ENCODE measurements at regions not wholly inside any gene's neighbourhood (a gene's known extent, or its start where the extent isn't known, plus 50 kb on each side); places are given as distances from the start of the nearest gene placed in this dataset.
"Not testable (repeated sequence)": the region's sequence is repeated elsewhere in the genome, so short reads cannot be mapped to it uniquely, and the experiment has no call there.

DNA sequence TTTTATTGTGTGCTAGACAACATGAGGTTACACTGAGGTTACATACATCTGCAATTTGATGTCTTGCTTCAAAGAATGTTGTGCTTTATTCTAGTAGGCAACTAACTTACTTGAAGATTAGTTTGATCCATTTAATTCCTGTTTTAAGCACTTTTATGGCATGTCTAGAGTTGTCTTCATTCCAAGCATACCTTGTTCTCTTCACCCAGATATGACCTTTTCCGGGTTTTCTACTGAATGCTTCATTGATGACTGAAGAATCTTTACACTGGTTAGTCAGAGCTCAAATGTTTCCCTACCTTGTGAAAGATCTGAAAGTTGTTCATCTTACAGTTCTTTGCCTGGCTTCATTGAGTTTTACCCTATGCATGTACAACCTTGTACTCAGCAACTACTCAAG, 274.0 kb upstream of the KITLG start:
- Histone ChIP-seq H3K4me3 (no peak overlapping the region), H3K36me3 (no peaks in the 10 kb centered on the region), H3K27me3 (no peaks in the 10 kb centered on the region), H3K4me1 (ENCODE audit: insufficient read depth) (no peaks in the 10 kb centered on the region), H3K9me3 (no peaks in the 10 kb centered on the region), H3K27ac (no peak overlapping the region)
- WGBS, 3 donors: 50 to 58% (median 56%) methylated on average over 1 of the region's 1 CpG
- TF ChIP-seq, protein P1, sequence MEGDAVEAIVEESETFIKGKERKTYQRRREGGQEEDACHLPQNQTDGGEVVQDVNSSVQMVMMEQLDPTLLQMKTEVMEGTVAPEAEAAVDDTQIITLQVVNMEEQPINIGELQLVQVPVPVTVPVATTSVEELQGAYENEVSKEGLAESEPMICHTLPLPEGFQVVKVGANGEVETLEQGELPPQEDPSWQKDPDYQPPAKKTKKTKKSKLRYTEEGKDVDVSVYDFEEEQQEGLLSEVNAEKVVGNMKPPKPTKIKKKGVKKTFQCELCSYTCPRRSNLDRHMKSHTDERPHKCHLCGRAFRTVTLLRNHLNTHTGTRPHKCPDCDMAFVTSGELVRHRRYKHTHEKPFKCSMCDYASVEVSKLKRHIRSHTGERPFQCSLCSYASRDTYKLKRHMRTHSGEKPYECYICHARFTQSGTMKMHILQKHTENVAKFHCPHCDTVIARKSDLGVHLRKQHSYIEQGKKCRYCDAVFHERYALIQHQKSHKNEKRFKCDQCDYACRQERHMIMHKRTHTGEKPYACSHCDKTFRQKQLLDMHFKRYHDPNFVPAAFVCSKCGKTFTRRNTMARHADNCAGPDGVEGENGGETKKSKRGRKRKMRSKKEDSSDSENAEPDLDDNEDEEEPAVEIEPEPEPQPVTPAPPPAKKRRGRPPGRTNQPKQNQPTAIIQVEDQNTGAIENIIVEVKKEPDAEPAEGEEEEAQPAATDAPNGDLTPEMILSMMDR (IDR thresholded peaks at IDR 0.05): no peak
- TF ChIP-seq POLR2A (IDR thresholded peaks at IDR 0.05) (no peak), EP300 (IDR thresholded peaks at IDR 0.05) (no peak)
- no peak for DNase-seq
- intact Hi-C loops (cut with DNase I): no loop called here

DNA sequence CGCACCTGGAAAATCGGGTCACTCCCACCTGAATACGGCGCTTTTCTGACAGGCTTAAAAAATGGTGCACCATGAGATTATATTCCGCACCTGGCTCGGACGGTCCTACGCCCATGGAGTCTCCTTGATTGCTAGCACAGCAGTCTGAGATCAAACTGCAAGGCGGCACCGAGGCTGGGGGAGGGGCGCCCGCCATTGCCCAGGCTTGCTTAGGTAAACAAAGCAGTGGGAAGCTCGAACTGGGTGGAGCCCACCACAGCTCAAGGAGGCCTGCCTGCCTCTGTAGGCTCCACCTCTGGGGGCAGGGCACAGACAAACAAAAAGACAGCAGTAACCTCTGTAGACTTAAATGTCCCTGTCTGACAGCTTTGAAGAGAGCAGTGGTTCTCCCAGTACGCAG, 267.0 kb upstream of the KITLG start:
- H3K4me1 ChIP-seq (ENCODE audit: insufficient read depth); intact Hi-C loops (cut with DNase I); H3K9me3 ChIP-seq; H3K27me3 ChIP-seq; DNase-seq; H3K36me3 ChIP-seq; H3K4me3 ChIP-seq; H3K27ac ChIP-seq: not testable (repeated sequence)
- 85 to 95% (median 88%) methylated on average over 12 to 13 of the region's 14 CpGs for WGBS, 3 donors

DNA sequence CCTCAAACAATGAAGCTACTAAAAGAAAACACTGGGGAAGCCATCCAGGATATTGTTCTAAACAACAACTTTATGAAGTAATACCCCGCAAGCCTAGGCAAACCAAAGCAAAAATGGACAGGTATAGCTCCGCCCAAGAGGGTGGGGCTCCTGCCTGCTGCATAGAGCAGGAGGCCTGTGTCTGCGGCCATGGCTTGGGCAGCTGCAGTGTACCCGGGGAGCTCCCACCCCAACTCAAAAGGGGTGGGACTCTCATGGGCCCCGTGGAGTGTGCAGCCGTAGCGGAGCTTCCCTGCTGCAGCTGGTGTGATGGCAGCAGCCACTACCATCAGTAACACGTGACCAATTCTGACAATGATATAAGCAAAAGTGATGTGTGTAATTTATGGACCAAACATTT, 264.2 kb upstream of the KITLG start:
- Histone ChIP-seq H3K36me3 (no peaks in the 10 kb centered on the region), H3K4me1 (ENCODE audit: insufficient read depth) (no peaks in the 10 kb centered on the region), H3K27ac (no peak overlapping the region), H3K9me3 (no peaks in the 10 kb centered on the region), H3K27me3 (no peaks in the 10 kb centered on the region), H3K4me3 (no peak overlapping the region)
- TF ChIP-seq, protein P1 (IDR thresholded peaks at IDR 0.05): no peak
- TF ChIP-seq POLR2A (IDR thresholded peaks at IDR 0.05) (no peak), EP300 (IDR thresholded peaks at IDR 0.05) (no peak)
- WGBS, 3 donors: 84 to 92% (median 91%) methylated on average over 8 of the region's 8 CpGs
- DNase-seq: no peak
- intact Hi-C loops (cut with DNase I): no loop called here

DNA sequence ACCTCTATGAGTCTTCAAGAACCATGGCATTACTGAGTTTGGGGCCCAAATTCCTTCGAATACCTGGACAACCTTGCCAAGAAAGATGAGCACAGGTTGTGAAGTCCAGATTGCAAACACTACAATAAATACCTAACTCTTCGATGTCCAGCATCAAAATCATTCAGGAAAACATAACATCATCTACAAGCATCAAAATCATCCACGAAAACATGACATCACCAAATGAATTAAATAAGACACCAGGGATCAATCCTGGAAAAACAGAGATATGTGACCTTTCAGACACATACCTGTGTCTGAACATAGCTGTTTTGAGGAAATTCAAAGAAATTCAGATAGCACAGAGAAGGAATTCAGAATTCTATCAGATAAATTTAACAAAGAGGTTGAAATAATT, 262.0 kb upstream of the KITLG start:
- no peaks in the 10 kb centered on the region for H3K9me3 ChIP-seq
- intact Hi-C loops (cut with DNase I): no loop called here
- TF ChIP-seq POLR2A (IDR thresholded peaks at IDR 0.05) (no peak), EP300 (IDR thresholded peaks at IDR 0.05) (no peak)
- TF ChIP-seq, protein P1 (IDR thresholded peaks at IDR 0.05): no peak
- no peak overlapping the region for H3K27ac ChIP-seq
- no peaks in the 10 kb centered on the region for H3K36me3 ChIP-seq
- no peak overlapping the region for H3K4me3 ChIP-seq
- no peak for DNase-seq
- H3K27me3 ChIP-seq: no peaks in the 10 kb centered on the region
- WGBS, 3 donors: 92% methylated on average over 3 of the region's 3 CpGs
- H3K4me1 ChIP-seq (ENCODE audit: insufficient read depth): no peaks in the 10 kb centered on the region

DNA sequence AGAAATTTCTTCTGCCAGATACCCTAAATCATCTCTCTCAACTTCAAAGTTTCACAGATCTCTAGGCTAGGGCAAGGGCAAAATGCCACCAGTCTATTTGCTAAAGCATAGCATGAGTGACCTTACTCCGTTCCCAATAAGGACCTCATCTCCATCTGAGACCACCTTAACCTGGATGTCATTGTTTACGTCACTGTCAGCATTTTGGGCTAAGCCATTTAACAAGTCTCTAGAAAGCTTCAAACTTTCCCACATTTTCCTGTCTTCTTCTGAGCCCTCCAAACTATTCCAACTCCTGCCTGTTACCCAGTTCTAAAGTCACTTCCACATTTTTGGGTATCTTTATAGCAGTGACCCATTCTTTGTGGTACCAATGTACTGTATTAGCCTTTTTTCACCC, 259.2 kb upstream of the KITLG start:
- WGBS, 3 donors: 88 to 95% (median 91%) methylated on average over 2 of the region's 2 CpGs
- Histone ChIP-seq H3K27ac (no peak overlapping the region), H3K4me1 (ENCODE audit: insufficient read depth) (no peaks in the 10 kb centered on the region), H3K9me3 (no peaks in the 10 kb centered on the region), H3K27me3 (no peaks in the 10 kb centered on the region), H3K4me3 (no peak overlapping the region), H3K36me3 (no peaks in the 10 kb centered on the region)
- no peak for DNase-seq
- TF ChIP-seq, protein P1 (IDR thresholded peaks at IDR 0.05): no peak
- no peak for TF ChIP-seq POLR2A (IDR thresholded peaks at IDR 0.05)
- no peak for TF ChIP-seq EP300 (IDR thresholded peaks at IDR 0.05)
- intact Hi-C loops (cut with DNase I): no loop called here

Data from ovary (tissue), 7 donors.